ENCODE measurements at regions not wholly inside any gene's neighbourhood (a gene's known extent, or its start where the extent isn't known, plus 50 kb on each side); places are given as distances from the start of the nearest gene placed in this dataset.

DNA sequence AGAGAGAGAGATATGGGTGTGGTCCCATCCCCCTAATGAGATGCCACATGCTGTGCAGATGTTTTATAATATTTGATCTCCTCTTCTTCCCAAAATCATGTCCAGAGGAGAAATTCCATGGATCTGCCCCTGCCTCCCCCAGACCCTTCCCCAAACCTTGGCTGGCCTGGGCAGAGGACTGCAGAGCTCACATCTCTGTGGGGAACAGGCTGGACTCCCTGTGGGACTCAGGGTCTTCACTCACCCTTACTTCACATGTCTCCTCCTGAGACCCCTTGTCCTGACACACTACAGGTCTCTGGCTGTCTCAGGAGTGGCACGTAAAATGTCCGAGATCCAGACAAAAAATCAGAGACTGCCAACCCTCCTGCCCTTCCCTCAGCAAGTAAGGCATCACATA, 76.0 kb upstream of the CAPRIN2 start:
- Mint-ChIP-seq H3K4me3 (no peak overlapping the region), H3K27me3 (peaks cover 25 to 51% (median 42%) of the 10 kb centered on the region in 5 donors), H3K9me3 (peaks cover 0 to 5% (median 0%) of the 10 kb centered on the region in 11 donors), H3K36me3 (no peaks in the 10 kb centered on the region), H3K27ac (no peak overlapping the region), H3K4me1 (no peaks in the 10 kb centered on the region)
- Histone ChIP-seq H3K4me3 (ENCODE audit: low read length) (no peak overlapping the region), H3K9me3 (ENCODE audit: control insufficient read depth in 2 of 3, low read length in 3 of 3) (no peaks in the 10 kb centered on the region), H3K36me3 (ENCODE audit: control insufficient read depth in 2 of 3, insufficient read depth in 3 of 3, low read length in 3 of 3) (no peaks in the 10 kb centered on the region), H3K27ac (ENCODE audit: low read depth, low read length) (no peak overlapping the region), H3K27me3 (ENCODE audit: control insufficient read depth in 2 of 2, insufficient read depth in 2 of 2, low read length in 2 of 2) (no peaks in the 10 kb centered on the region), H3K4me1 (ENCODE audit: control insufficient read depth in 2 of 2, insufficient read depth in 2 of 2, low read length in 2 of 2) (no peaks in the 10 kb centered on the region)
- ChIA-PET POLR2A (no interaction called here), CTCF (no interaction called here)
- intact Hi-C loops (cut with micrococcal nuclease) = no loop called here
- ATAC-seq (no peak), DNase-seq (no peak)

DNA sequence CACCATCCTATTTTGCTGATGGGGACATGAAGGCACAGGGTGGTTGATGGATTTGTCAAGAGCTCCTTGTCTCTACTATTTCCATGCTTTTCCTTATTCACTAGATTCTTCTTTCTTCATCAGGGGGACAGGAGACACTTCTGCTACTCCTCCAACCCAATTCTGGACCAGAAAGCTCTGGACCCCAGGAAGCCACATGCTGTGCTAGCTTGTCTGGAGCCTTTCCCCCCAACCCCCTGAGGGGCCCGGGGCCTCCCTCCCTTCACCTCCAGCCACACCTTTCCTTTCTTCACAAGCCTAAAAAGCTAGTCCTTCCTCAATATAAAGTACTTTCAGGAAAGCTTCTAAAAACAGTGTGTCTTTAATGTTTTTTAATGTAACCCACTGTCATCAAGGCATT, 75.1 kb upstream of the CAPRIN2 start:
- CTCF ChIA-PET = no interaction called here
- no peaks in the 10 kb centered on the region for H3K4me1 Mint-ChIP-seq
- H3K27ac Mint-ChIP-seq = no peak overlapping the region
- POLR2A ChIA-PET = no interaction called here
- no peaks in the 10 kb centered on the region for H3K36me3 ChIP-seq (ENCODE audit: control insufficient read depth in 2 of 3, insufficient read depth in 3 of 3, low read length in 3 of 3)
- H3K9me3 Mint-ChIP-seq = peaks cover 0 to 5% (median 0%) of the 10 kb centered on the region in 11 donors
- no peak overlapping the region for H3K4me3 ChIP-seq (ENCODE audit: low read length)
- DNase-seq (no peak), ATAC-seq (no peak)
- intact Hi-C loops (cut with micrococcal nuclease) = no loop called here
- no peak overlapping the region for H3K4me3 Mint-ChIP-seq
- H3K9me3 ChIP-seq (ENCODE audit: control insufficient read depth in 2 of 3, low read length in 3 of 3) = no peaks in the 10 kb centered on the region
- no peaks in the 10 kb centered on the region for H3K27me3 ChIP-seq (ENCODE audit: control insufficient read depth in 2 of 2, insufficient read depth in 2 of 2, low read length in 2 of 2)
- H3K36me3 Mint-ChIP-seq = no peaks in the 10 kb centered on the region
- no peak overlapping the region for H3K27ac ChIP-seq (ENCODE audit: low read depth, low read length)
- no peaks in the 10 kb centered on the region for H3K4me1 ChIP-seq (ENCODE audit: control insufficient read depth in 2 of 2, insufficient read depth in 2 of 2, low read length in 2 of 2)
- H3K27me3 Mint-ChIP-seq = peaks cover 22 to 45% (median 39%) of the 10 kb centered on the region in 5 donors

DNA sequence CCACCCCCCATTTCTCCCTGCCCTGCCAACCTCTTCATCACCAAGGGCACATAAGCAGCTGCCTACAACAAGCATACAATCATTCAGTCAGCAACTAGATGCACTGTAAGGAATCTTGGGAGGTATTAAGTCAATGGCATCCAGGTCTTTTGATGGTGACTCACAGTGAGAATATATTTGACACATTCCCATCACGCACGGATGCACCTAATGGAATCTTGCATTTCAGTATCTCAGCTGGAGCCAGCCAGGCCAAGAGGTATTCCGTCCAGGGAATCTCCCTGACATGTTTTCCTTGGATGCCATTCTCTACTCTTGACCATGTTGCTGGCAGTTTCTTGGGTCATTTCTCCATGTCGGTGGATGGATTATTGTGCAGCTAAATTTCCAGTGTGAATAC, 73.9 kb upstream of the CAPRIN2 start:
- peaks cover 0 to 5% (median 0%) of the 10 kb centered on the region in 11 donors for H3K9me3 Mint-ChIP-seq
- no peaks in the 10 kb centered on the region for H3K27me3 ChIP-seq (ENCODE audit: control insufficient read depth in 2 of 2, insufficient read depth in 2 of 2, low read length in 2 of 2)
- intact Hi-C loops (cut with micrococcal nuclease) = no loop called here
- DNase-seq (no peak), ATAC-seq (no peak)
- H3K27me3 Mint-ChIP-seq = peaks cover 34 to 55% (median 50%) of the 10 kb centered on the region in 5 donors
- ChIA-PET POLR2A (no interaction called here), CTCF (no interaction called here)
- H3K36me3 ChIP-seq (ENCODE audit: control insufficient read depth in 2 of 3, insufficient read depth in 3 of 3, low read length in 3 of 3) = no peaks in the 10 kb centered on the region
- peaks cover 0 to 9% (median 6%) of the 10 kb centered on the region in 7 donors for H3K4me1 Mint-ChIP-seq
- H3K9me3 ChIP-seq (ENCODE audit: control insufficient read depth in 2 of 3, low read length in 3 of 3) = no peaks in the 10 kb centered on the region
- no peak overlapping the region for H3K4me3 ChIP-seq (ENCODE audit: low read length)
- H3K4me1 ChIP-seq (ENCODE audit: control insufficient read depth in 2 of 2, insufficient read depth in 2 of 2, low read length in 2 of 2) = peaks cover 0 to under 1% of the 10 kb centered on the region in 2 donors
- no peak overlapping the region for H3K27ac Mint-ChIP-seq
- no peak overlapping the region for H3K4me3 Mint-ChIP-seq
- no peak overlapping the region for H3K27ac ChIP-seq (ENCODE audit: low read depth, low read length)
- no peaks in the 10 kb centered on the region for H3K36me3 Mint-ChIP-seq

DNA sequence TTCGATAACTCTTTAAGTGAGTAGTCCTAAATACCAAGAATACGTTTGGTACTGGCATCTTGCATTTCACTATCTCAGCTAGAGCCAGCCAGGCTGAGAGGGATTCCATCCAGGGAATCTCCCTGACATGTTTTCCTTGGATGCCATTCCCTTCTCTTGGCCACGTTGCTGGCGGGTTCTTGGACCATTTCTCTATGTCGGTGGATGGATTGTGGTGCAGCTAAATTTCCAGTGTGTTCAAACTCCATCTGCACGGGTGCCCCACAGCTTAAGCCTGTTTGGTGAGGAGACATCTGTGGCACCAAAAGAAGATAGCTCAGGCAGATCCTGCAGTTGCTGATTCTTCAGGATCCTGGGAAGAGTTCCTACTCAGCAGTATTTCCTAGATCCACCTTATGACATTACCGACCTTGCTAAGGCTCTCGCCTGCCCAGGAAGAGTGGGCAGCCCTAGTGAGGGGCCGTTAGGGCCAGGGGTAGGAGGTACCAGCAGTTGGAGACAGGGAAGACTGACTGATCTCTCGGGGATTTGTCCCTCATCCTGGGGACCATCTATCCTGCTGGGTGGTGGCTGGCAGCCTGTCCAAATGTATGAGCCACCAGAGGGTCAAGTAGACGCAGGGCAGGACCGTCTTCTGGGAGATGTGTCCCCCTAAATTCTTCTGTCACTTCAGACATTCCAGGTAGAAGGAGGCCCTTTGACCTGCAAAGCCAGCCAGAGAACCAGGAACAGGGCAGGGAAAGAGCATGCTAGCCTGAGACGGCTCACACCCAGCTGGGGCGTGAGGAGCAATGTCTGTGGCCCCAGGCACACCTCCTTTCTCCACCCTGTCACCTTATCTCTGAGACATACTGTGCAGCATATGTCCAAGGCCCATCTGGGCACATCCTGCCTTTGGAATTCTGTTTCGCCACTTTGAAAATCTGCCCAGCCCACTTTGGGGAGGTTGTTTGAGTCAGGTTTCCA, 72.6 kb upstream of the CAPRIN2 start:
- Mint-ChIP-seq H3K4me1 (peaks cover 11 to 19% (median 15%) of the 10 kb centered on the region in 7 donors), H3K27me3 (peaks cover 39 to 63% (median 55%) of the 10 kb centered on the region in 5 donors), H3K4me3 (no peak overlapping the region), H3K27ac (no peak overlapping the region), H3K36me3 (no peaks in the 10 kb centered on the region), H3K9me3 (peaks cover 0 to 6% (median 0%) of the 10 kb centered on the region in 11 donors)
- ChIA-PET POLR2A (interaction anchor here (0.5 kb wide), 1 partner anchor 57 kb away, joined by 3 read pairs; no protein-coding TSS in a partner anchor), CTCF (interaction anchor here (0.6 kb wide), 1 partner anchor 1518 kb away, joined by 3 read pairs; no protein-coding TSS in a partner anchor)
- no peaks in the 10 kb centered on the region for H3K27me3 ChIP-seq (ENCODE audit: control insufficient read depth in 2 of 2, insufficient read depth in 2 of 2, low read length in 2 of 2)
- no peak for ATAC-seq
- DNase-seq = no peak
- H3K9me3 ChIP-seq (ENCODE audit: control insufficient read depth in 2 of 3, low read length in 3 of 3) = no peaks in the 10 kb centered on the region
- no peak overlapping the region for H3K4me3 ChIP-seq (ENCODE audit: low read length)
- no peaks in the 10 kb centered on the region for H3K36me3 ChIP-seq (ENCODE audit: control insufficient read depth in 2 of 3, insufficient read depth in 3 of 3, low read length in 3 of 3)
- no peak overlapping the region for H3K27ac ChIP-seq (ENCODE audit: low read depth, low read length)
- intact Hi-C loops (cut with micrococcal nuclease) = no loop called here
- H3K4me1 ChIP-seq (ENCODE audit: control insufficient read depth in 2 of 2, insufficient read depth in 2 of 2, low read length in 2 of 2) = peaks cover 0 to 7% of the 10 kb centered on the region in 2 donors

DNA sequence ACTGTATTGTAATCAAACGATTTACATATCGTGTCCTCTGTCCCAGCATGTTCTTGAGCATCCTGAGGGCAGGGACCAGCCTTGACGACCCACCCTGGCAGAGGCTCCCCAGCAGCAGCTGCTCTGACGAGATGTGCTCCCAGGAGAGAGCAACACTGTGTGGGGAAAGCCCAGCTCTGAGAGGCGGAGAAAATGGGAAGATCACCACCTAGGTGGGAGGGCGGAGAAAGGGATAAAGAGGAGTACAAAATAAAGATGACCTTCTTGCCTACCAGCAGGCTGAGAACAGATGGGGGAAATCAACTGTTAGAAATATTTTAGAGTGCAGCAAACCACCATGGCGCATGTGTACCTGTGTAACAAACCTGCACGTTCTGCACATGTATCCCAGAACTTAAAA, 71.5 kb upstream of the CAPRIN2 start:
- peaks cover 15 to 21% (median 19%) of the 10 kb centered on the region in 7 donors for H3K4me1 Mint-ChIP-seq
- Histone ChIP-seq H3K27me3 (ENCODE audit: control insufficient read depth in 2 of 2, insufficient read depth in 2 of 2, low read length in 2 of 2) (no peaks in the 10 kb centered on the region), H3K36me3 (ENCODE audit: control insufficient read depth in 2 of 3, insufficient read depth in 3 of 3, low read length in 3 of 3) (no peaks in the 10 kb centered on the region), H3K9me3 (ENCODE audit: control insufficient read depth in 2 of 3, low read length in 3 of 3) (no peaks in the 10 kb centered on the region), H3K4me3 (ENCODE audit: low read length) (no peak overlapping the region), H3K4me1 (ENCODE audit: control insufficient read depth in 2 of 2, insufficient read depth in 2 of 2, low read length in 2 of 2) (peaks cover 0 to 11% of the 10 kb centered on the region in 2 donors), H3K27ac (ENCODE audit: low read depth, low read length) (no peak overlapping the region)
- intact Hi-C loops (cut with micrococcal nuclease) = no loop called here
- DNase-seq (no peak), ATAC-seq (no peak)
- H3K36me3 Mint-ChIP-seq = no peaks in the 10 kb centered on the region
- H3K27ac Mint-ChIP-seq = no peak overlapping the region
- POLR2A ChIA-PET = interaction anchor here (0.6 kb wide), 1 partner anchor 561 kb away, joined by 4 read pairs; no protein-coding TSS in a partner anchor
- CTCF ChIA-PET = no interaction called here
- peaks cover 38 to 63% (median 51%) of the 10 kb centered on the region in 5 donors for H3K27me3 Mint-ChIP-seq
- H3K9me3 Mint-ChIP-seq = peaks cover 0 to 3% (median 0%) of the 10 kb centered on the region in 11 donors
- no peak overlapping the region for H3K4me3 Mint-ChIP-seq

DNA sequence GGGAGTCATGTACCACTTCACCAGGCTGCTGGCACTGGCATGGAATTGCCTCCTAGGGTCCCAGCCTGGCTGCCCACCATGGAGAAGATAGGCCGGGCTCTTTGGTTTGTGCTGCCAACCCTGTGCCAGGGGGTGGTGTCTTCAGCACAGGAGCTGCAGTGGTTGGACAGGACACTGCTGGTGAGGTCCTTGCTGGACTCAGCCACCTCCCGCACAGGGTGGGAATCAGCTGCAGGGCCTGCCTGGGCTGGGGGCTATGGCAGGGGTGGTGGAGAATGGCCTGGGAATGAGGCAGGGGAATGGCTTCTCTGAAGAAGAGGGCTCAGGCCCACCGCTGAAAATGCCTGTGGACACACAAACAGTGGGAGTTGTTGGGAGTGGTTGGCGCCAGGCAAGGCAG, 70.6 kb upstream of the CAPRIN2 start:
- H3K4me3 Mint-ChIP-seq = no peak overlapping the region
- POLR2A ChIA-PET = interaction anchor here (0.6 kb wide), 1 partner anchor 562 kb away, joined by 4 read pairs; no protein-coding TSS in a partner anchor

More for the DNA sequence above, 70.6 kb upstream of the CAPRIN2 start:
- Mint-ChIP-seq H3K36me3 (no peaks in the 10 kb centered on the region), H3K9me3 (peaks cover 0 to 1% (median 0%) of the 10 kb centered on the region in 11 donors), H3K4me1 (peaks cover 15 to 21% (median 19%) of the 10 kb centered on the region in 7 donors), H3K27me3 (peaks cover 43 to 69% (median 54%) of the 10 kb centered on the region in 5 donors), H3K27ac (no peak overlapping the region)
- no peak overlapping the region for H3K4me3 ChIP-seq (ENCODE audit: low read length)
- intact Hi-C loops (cut with micrococcal nuclease) = no loop called here
- H3K27me3 ChIP-seq (ENCODE audit: control insufficient read depth in 2 of 2, insufficient read depth in 2 of 2, low read length in 2 of 2) = no peaks in the 10 kb centered on the region
- ATAC-seq (no peak), DNase-seq (no peak)
- H3K9me3 ChIP-seq (ENCODE audit: control insufficient read depth in 2 of 3, low read length in 3 of 3) = no peaks in the 10 kb centered on the region
- no peaks in the 10 kb centered on the region for H3K36me3 ChIP-seq (ENCODE audit: control insufficient read depth in 2 of 3, insufficient read depth in 3 of 3, low read length in 3 of 3)
- CTCF ChIA-PET = no interaction called here
- no peak overlapping the region for H3K27ac ChIP-seq (ENCODE audit: low read depth, low read length)
- H3K4me1 ChIP-seq (ENCODE audit: control insufficient read depth in 2 of 2, insufficient read depth in 2 of 2, low read length in 2 of 2) = peaks cover 0 to 11% of the 10 kb centered on the region in 2 donors
